ENCODE measurements at regions not wholly inside any gene's neighbourhood (a gene's known extent, or its start where the extent isn't known, plus 50 kb on each side); places are given as distances from the start of the nearest gene placed in this dataset.
"Not testable (repeated sequence)": the region's sequence is repeated elsewhere in the genome, so short reads cannot be mapped to it uniquely, and the experiment has no call there.

DNA sequence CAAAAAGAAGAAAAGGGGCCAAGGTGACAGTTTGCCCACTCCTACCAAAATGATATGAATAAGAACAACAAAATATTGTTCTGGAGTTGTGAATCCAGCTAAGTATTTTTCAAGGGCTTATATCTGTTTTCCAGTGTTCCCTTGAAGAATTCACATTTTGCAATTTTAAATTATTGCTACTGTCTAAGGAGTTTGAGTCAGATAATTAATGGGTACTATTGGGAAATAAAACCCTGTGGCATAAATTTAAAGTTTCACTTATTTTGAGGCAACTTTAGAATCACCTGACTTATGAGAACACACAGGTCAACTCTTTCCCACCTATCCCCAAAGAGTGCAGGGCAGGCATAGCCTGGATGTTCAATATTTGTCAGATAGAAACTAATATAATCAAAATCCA lies 188.0 kb upstream of the GHR start:
- DNase-seq (ENCODE audit: low spot score) (no peak), ATAC-seq (ENCODE audit: low FRiP score) (peak; percentile 62)
- TF ChIP-seq CTCF (IDR thresholded peaks at IDR 0.05) = no peak

DNA sequence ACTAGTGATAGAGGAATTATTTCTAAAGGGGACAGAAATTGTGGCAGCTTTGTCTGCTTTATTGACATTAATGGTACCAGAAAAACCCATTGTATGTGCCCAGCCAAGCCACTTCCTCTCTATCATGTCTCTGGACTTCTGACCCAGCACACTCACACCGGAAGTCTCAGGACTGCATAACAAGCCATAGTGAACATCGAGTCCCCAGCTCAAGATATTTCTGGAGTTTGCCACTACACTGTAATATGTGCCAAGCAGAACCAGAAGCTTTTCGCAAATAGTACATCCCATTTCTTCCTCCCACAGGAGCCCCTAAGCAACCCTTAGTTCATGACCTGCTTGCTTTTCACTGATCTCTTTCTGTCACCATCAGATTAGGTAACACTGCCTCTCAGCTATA lies 187.4 kb upstream of the GHR start:
- DNase-seq (ENCODE audit: low spot score) (no peak), ATAC-seq (ENCODE audit: low FRiP score) (peak; percentile 77)
- TF ChIP-seq CTCF (IDR thresholded peaks at IDR 0.05) = no peak

- no peak for ATAC-seq (ENCODE audit: low FRiP score)
- TF ChIP-seq CTCF (IDR thresholded peaks at IDR 0.05) = no peak
- no peak for DNase-seq (ENCODE audit: low spot score)
Observed at GRCh38 chr5:42241636-42242035, 181.6 kb upstream of the GHR start.

GRCh38 chr5:42242210-42242609 lies 181.0 kb upstream of the GHR start:
- no peak for DNase-seq (ENCODE audit: low spot score)
- no peak for ATAC-seq (ENCODE audit: low FRiP score)
- no peak for TF ChIP-seq CTCF (IDR thresholded peaks at IDR 0.05)

DNA sequence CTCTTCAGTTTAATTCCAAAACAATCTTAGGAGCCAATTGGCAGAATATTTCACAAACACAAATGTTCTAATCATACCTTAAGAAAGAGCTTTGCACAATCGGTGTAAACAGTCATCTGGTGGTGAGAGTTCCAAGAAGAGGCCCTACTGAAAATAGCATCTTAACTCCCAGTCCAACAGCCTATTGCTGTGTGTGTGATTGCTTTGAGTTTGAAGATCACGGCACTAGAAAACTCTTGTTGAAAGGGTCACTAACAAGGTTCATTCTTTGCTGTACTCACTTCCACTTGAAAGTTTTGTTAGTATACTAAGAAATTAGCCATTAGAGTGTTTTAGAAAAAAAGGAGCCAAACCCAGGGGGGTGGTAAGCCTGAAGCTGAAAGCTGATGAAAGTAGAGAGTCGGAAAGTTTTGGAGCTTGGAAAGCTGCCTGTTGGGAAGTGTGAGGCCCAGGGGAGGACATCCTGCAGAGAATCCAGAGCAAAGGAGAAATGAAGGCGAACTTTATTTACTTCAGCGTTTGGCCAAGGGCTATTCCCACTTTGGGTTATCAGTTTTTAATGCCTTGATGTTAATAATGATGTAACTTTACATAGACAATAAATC lies 180.3 kb upstream of the GHR start:
- DNase-seq (ENCODE audit: low spot score) (no peak), ATAC-seq (ENCODE audit: low FRiP score) (peak; percentile 74)
- no peak for TF ChIP-seq CTCF (IDR thresholded peaks at IDR 0.05)

GRCh38 chr5:42252306-42252705 lies 170.9 kb upstream of the GHR start:
- no peak for TF ChIP-seq CTCF (IDR thresholded peaks at IDR 0.05)
- ATAC-seq (ENCODE audit: low FRiP score) (no peak), DNase-seq (ENCODE audit: low spot score) (no peak)

DNA sequence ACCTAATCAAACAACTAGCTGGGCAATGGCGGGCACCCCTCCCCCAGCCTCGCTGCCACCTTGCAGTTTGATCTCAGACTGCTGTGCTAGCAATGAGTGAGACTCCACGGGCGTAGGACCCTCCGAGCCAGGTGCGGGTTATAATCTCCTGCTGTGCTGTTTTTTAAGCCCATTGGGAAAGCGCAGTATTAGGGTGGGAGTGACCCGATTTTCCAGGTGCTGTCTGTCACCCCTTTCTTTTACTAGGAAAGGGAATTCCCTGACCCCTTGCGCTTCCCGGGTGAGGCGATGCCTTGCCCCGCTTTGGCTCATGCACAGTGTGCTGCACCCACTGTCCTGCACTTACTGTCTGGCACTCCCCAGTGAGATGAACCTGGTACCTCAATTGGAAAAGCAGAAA lies 163.3 kb upstream of the GHR start:
- DNase-seq (ENCODE audit: low spot score); ATAC-seq (ENCODE audit: low FRiP score): not testable (repeated sequence)

DNA sequence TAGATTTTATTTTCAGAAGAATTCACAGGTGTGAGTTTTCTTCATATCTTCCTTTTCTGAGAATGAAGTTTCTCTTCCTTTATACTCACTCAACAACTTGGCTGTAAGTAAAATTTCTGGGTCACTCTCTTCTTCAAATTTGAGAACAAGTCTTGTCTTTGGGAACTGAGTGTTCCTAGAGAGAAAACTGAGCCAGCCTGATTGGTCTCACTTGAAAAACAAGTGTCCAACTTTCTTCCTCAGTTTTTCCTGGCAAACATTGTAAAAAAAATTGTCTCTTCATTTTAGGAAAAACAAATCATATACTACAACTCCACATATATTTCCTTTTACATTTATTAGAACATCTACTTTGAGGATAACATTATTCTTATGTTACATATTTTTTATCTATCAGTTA lies 156.1 kb upstream of the GHR start:
- no peak for TF ChIP-seq CTCF (IDR thresholded peaks at IDR 0.05)
- ATAC-seq (ENCODE audit: low FRiP score) (no peak), DNase-seq (ENCODE audit: low spot score) (no peak)

GRCh38 chr5:42268170-42268569 lies 155.1 kb upstream of the GHR start:
- DNase-seq (ENCODE audit: low spot score); ATAC-seq (ENCODE audit: low FRiP score): not testable (repeated sequence)
